OCI-LY3 (cell line): ENCODE measurements at regions not wholly inside any gene's neighbourhood (a gene's known extent, or its start where the extent isn't known, plus 50 kb on each side); places are given as distances from the start of the nearest gene placed in this dataset.

ENCODE experiments used
- H2AFZ ChIP-seq: fragments of 200-600, 300-600 bp; shearing (Covaris generic); 2 replicates; pipeline ENCODE4 v1.6.0; 2014; ENCODE audit warnings: antibody characterized with exemption, low read depth, low read length
- H3K27ac ChIP-seq: fragments of 200-600, 300-600 bp; sonication (generic); 2 replicates; pipeline ENCODE4 v1.5.1; 2014; ENCODE audit warnings: mild to moderate bottlenecking, low read length, moderate library complexity, mixed read lengths
- H3K27me3 ChIP-seq: fragments of 200-600, 300-600 bp; sonication (generic); 2 replicates; pipeline ENCODE4 v1.6.1; 2014; ENCODE audit warnings: low read depth, low read length, mixed read lengths
- H3K36me3 ChIP-seq: fragments of 200-600, 300-600 bp; sonication (generic); replicated peaks from 2 replicates; pipeline ENCODE3; 2014; ENCODE audit warnings: low read depth, low read length, mixed read lengths
- H3K4me1 ChIP-seq: fragments of 300-600, 200-600 bp; sonication (generic); 2 replicates; pipeline ENCODE4 v1.6.1; 2014; ENCODE audit warnings: low read length, mixed read lengths
- H3K4me2 ChIP-seq: fragments of 200-600, 300-600 bp; sonication (generic); 2 replicates; pipeline ENCODE4 v1.6.1; 2014; ENCODE audit warnings: low read length, mixed read lengths
- H3K4me3 ChIP-seq: fragments of 300-600, 200-600 bp; sonication (generic); 2 replicates; pipeline ENCODE4 v1.5.1; 2014; ENCODE audit warnings: antibody characterized with exemption, mild to moderate bottlenecking, low read length, moderate library complexity
- H3K79me2 ChIP-seq: fragments of 300-600, 200-600 bp; shearing (Covaris generic); 2 replicates; pipeline ENCODE4 v1.6.1; 2014; ENCODE audit warnings: mild to moderate bottlenecking, low read length, mixed read lengths
- H3K9ac ChIP-seq: fragments of 300-600, 200-600 bp; shearing (Covaris generic); 2 replicates; pipeline ENCODE4 v1.6.0; 2014; ENCODE audit warnings: mild to moderate bottlenecking, low read length, moderate library complexity
- H3K9me3 ChIP-seq: fragments of 200-600, 300-600 bp; shearing (Covaris generic); 2 replicates; pipeline ENCODE4 v1.6.1; 2014; ENCODE audit warnings: low read length, mixed read lengths; ENCODE audit not compliant: insufficient read depth
- H4K20me1 ChIP-seq: fragments of 200-600, 300-600 bp; sonication (generic); 2 replicates; pipeline ENCODE4 v1.6.1; 2016; ENCODE audit warnings: low read length, mixed read lengths; ENCODE audit not compliant: insufficient read depth
- EZH2phosphoT487 ChIP-seq: fragments of 200-600 bp; shearing (Covaris generic); IDR thresholded peaks from 2 replicates; pipeline ENCODE4 v1.6.1; 2018; ENCODE audit warnings: antibody characterized with exemption, mixed run types, low read depth
- TF ChIP-seq, protein P1 (sequence below): fragments of 200-600, 300-600 bp; sonication (generic); IDR thresholded peaks from 2 replicates; pipeline ENCODE4 v1.5.1; 2014; ENCODE audit warnings: antibody characterized with exemption, low read length, low read depth

DNA sequence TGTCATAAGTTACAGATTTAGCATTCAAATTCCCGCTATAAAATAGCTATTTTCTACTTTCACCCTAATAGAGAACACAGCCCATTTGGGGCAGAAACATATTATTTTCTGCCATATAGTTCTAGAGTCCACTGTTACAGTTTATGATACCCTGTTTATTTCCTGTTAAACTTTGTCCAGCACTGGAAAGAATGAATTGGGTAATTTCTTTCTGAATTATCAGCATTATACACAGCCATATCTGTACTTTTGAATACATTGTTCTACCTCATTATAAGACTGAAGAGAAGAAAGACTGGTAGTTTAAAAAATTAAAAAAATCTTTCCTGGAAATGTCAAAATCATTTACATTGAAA lies 332.1 kb downstream of the DIRAS2 start:
- no peak overlapping the region for H3K4me3 ChIP-seq
- no peak overlapping the region for H3K9ac ChIP-seq
- H3K36me3 ChIP-seq, result no peaks in the 10 kb centered on the region
- no peaks in the 10 kb centered on the region for H3K79me2 ChIP-seq
- H3K27me3 ChIP-seq, result no peaks in the 10 kb centered on the region
- no peaks in the 10 kb centered on the region for H4K20me1 ChIP-seq
- no peaks in the 10 kb centered on the region for H3K4me1 ChIP-seq
- H2AFZ ChIP-seq, result no peak overlapping the region
- TF ChIP-seq EZH2phosphoT487, result no peak
- TF ChIP-seq, protein P1, sequence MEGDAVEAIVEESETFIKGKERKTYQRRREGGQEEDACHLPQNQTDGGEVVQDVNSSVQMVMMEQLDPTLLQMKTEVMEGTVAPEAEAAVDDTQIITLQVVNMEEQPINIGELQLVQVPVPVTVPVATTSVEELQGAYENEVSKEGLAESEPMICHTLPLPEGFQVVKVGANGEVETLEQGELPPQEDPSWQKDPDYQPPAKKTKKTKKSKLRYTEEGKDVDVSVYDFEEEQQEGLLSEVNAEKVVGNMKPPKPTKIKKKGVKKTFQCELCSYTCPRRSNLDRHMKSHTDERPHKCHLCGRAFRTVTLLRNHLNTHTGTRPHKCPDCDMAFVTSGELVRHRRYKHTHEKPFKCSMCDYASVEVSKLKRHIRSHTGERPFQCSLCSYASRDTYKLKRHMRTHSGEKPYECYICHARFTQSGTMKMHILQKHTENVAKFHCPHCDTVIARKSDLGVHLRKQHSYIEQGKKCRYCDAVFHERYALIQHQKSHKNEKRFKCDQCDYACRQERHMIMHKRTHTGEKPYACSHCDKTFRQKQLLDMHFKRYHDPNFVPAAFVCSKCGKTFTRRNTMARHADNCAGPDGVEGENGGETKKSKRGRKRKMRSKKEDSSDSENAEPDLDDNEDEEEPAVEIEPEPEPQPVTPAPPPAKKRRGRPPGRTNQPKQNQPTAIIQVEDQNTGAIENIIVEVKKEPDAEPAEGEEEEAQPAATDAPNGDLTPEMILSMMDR, result no peak
- no peaks in the 10 kb centered on the region for H3K9me3 ChIP-seq
- no peak overlapping the region for H3K4me2 ChIP-seq
- H3K27ac ChIP-seq, result no peak overlapping the region

- no peaks in the 10 kb centered on the region for H3K9me3 ChIP-seq
- H3K27ac ChIP-seq, result no peak overlapping the region
- no peaks in the 10 kb centered on the region for H3K4me1 ChIP-seq
- TF ChIP-seq, protein P1, result no peak
- TF ChIP-seq EZH2phosphoT487, result no peak
- no peaks in the 10 kb centered on the region for H3K36me3 ChIP-seq
- no peak overlapping the region for H2AFZ ChIP-seq
- no peak overlapping the region for H3K4me3 ChIP-seq
- no peaks in the 10 kb centered on the region for H3K27me3 ChIP-seq
- H3K9ac ChIP-seq, result no peak overlapping the region
- no peaks in the 10 kb centered on the region for H3K79me2 ChIP-seq
- no peaks in the 10 kb centered on the region for H4K20me1 ChIP-seq
- no peak overlapping the region for H3K4me2 ChIP-seq
These were observed 330.8 kb downstream of the DIRAS2 start for GRCh38 chr9:90311811-90312210.

GRCh38 chr9:90322296-90322695 lies 320.3 kb downstream of the DIRAS2 start:
- Histone ChIP-seq H3K36me3 (no peaks in the 10 kb centered on the region), H3K4me1 (no peaks in the 10 kb centered on the region), H4K20me1 (no peaks in the 10 kb centered on the region), H3K27ac (no peak overlapping the region), H3K27me3 (no peaks in the 10 kb centered on the region), H3K4me3 (no peak overlapping the region), H3K79me2 (no peaks in the 10 kb centered on the region), H3K4me2 (no peak overlapping the region), H3K9me3 (no peaks in the 10 kb centered on the region), H2AFZ (no peak overlapping the region), H3K9ac (no peak overlapping the region)
- no peak for TF ChIP-seq EZH2phosphoT487
- TF ChIP-seq, protein P1, result no peak

- no peak for TF ChIP-seq EZH2phosphoT487
- Histone ChIP-seq H3K9me3 (no peaks in the 10 kb centered on the region), H3K27ac (no peak overlapping the region), H4K20me1 (no peaks in the 10 kb centered on the region), H3K9ac (no peak overlapping the region), H3K27me3 (no peaks in the 10 kb centered on the region), H3K79me2 (no peaks in the 10 kb centered on the region), H3K4me2 (no peak overlapping the region), H3K4me3 (no peak overlapping the region), H3K36me3 (no peaks in the 10 kb centered on the region), H2AFZ (no peak overlapping the region), H3K4me1 (no peaks in the 10 kb centered on the region)
These were observed 316.5 kb downstream of the DIRAS2 start for GRCh38 chr9:90325913-90326653.

GRCh38 chr9:90330231-90330630 lies 312.4 kb downstream of the DIRAS2 start:
- no peaks in the 10 kb centered on the region for H3K27me3 ChIP-seq
- no peaks in the 10 kb centered on the region for H3K9me3 ChIP-seq
- H3K4me3 ChIP-seq, result no peak overlapping the region
- H3K36me3 ChIP-seq, result no peaks in the 10 kb centered on the region
- H3K9ac ChIP-seq, result no peak overlapping the region
- no peaks in the 10 kb centered on the region for H3K4me1 ChIP-seq
- H3K4me2 ChIP-seq, result no peak overlapping the region
- H3K79me2 ChIP-seq, result no peaks in the 10 kb centered on the region
- no peaks in the 10 kb centered on the region for H4K20me1 ChIP-seq
- H2AFZ ChIP-seq, result no peak overlapping the region
- no peak for TF ChIP-seq EZH2phosphoT487
- TF ChIP-seq, protein P1, result no peak
- no peak overlapping the region for H3K27ac ChIP-seq
